K562 (cell line): ENCODE measurements at regions not wholly inside any gene's neighbourhood (a gene's known extent, or its start where the extent isn't known, plus 50 kb on each side); places are given as distances from the start of the nearest gene placed in this dataset.

Source experiments
- ATAC-seq: fragments of 200-7000 bp; cut with Tn5 transposase; 3 replicates; pipeline ENCODE4 v1.9.1; 2020; ENCODE audit warnings: moderate library complexity
- BruUV-seq: library from RNA; stranded (reverse); fragments of 400-500 nt; replicated peaks from 2 replicates; lab custom pipeline; 2021; lab: Mats Ljungman, UMichigan
- CTCF ChIA-PET: fragments of 300-600 bp; formaldehyde crosslinking; extraction: SDS; loops from one replicate; lab custom pipeline; 2021; ENCODE audit warnings: low intra/inter-chr PET ratio; lab: Yijun Ruan, JAX
- POLR2A ChIA-PET: fragments of 300-600, 350-650 bp; sonication (Branson Sonifier 250); formaldehyde crosslinking; extraction: SDS; loops from one replicate; lab custom pipeline; 2021; ENCODE audit warnings: antibody characterized with exemption, inconsistent platforms; lab: Yijun Ruan, JAX
- DNase-seq, 4 experiments: peaks; one replicate each; pipeline versions ENCODE4 v3.0.0 to v3.0.0-alpha.2; 2011 to 2018; ENCODE audit warnings: low spot score in 3 of 4, mixed read lengths in 3 of 4; ENCODE audit errors: extremely low read depth in 1 of 4
- FAIRE-seq: peaks from 2 replicates; lab custom pipeline; 2011; peaks lifted over from hg19 to GRCh38; lab: Jason Lieb, UNC
- H2AFZ ChIP-seq: 2 replicates; pipeline ENCODE4 v1.6.0; 2011; ENCODE audit warnings: low read depth, low read length, control low read depth, inconsistent platforms
- H3K27ac ChIP-seq: fragments of 200-600 bp; 3 replicates; pipeline ENCODE4 v1.8.0; 2011; ENCODE audit warnings: low read depth, mild to moderate bottlenecking, control low read depth, inconsistent platforms, low read length, moderate library complexity, mixed read lengths; ENCODE audit errors: extremely low read depth
- H3K27me3 ChIP-seq, 2 experiments: fragments of 300-600 bp in 1 of 2; 2 replicates in 1 of 2; 3 replicates in 1 of 2; pipeline versions ENCODE4 v1.6.0 to v1.8.0; 2011; ENCODE audit warnings: inconsistent platforms in 2 of 2, low read length in 2 of 2, mild to moderate bottlenecking in 1 of 2, mixed read lengths in 1 of 2, moderate library complexity in 1 of 2; ENCODE audit not compliant: control insufficient read depth in 2 of 2, insufficient read depth in 2 of 2
- H3K36me3 ChIP-seq: fragments of 300-600 bp; 3 replicates; pipeline ENCODE4 v1.8.0; 2011; ENCODE audit warnings: mild to moderate bottlenecking, low read length, inconsistent platforms; ENCODE audit not compliant: control insufficient read depth, insufficient read depth
- H3K4me1 ChIP-seq, 2 experiments: fragments of 200-600 bp in 1 of 2; replicated peaks in 1 of 2; 2 replicates in 1 of 2; 3 replicates in 1 of 2; pipeline versions ENCODE4 v1.5.1 to v1.8.0; 2011; ENCODE audit warnings: inconsistent platforms in 2 of 2, low read length in 2 of 2, mild to moderate bottlenecking in 1 of 2, mixed read lengths in 1 of 2, moderate library complexity in 1 of 2; ENCODE audit not compliant: control insufficient read depth in 2 of 2, insufficient read depth in 2 of 2
- H3K4me2 ChIP-seq: 2 replicates; pipeline ENCODE4 v1.6.1; 2011; ENCODE audit warnings: low read length, control low read depth, inconsistent platforms, mixed read lengths; ENCODE audit not compliant: insufficient read depth
- H3K4me3 ChIP-seq: fragments of 200-600 bp; sonication (generic), shearing (Covaris generic); 2 replicates; pipeline ENCODE4 v1.5.1; 2016; ENCODE audit warnings: control low read depth, inconsistent platforms
- H3K79me2 ChIP-seq: fragments of 200-600 bp; 3 replicates; pipeline ENCODE4 v1.8.0; 2011; ENCODE audit warnings: low read length, inconsistent platforms; ENCODE audit not compliant: control insufficient read depth, insufficient read depth
- H3K9ac ChIP-seq, 2 experiments: 2 replicates each; pipeline versions ENCODE4 v1.6.0 to v1.6.1; 2011; ENCODE audit warnings: low read depth in 2 of 2, low read length in 2 of 2, control low read depth in 1 of 2, inconsistent platforms in 1 of 2, mild to moderate bottlenecking in 1 of 2, mixed read lengths in 1 of 2; ENCODE audit not compliant: insufficient read depth in 1 of 2
- H3K9me1 ChIP-seq: one replicate; pipeline ENCODE4 v1.6.0; 2011; ENCODE audit warnings: inconsistent platforms, mild to moderate bottlenecking, low read length, moderate library complexity; ENCODE audit not compliant: control insufficient read depth, insufficient read depth
- H3K9me3 ChIP-seq: replicated peaks from 2 replicates; pipeline ENCODE4 v1.5.1; 2011; ENCODE audit warnings: low read depth, low read length, inconsistent platforms; ENCODE audit not compliant: control insufficient read depth, insufficient read depth
- H4K20me1 ChIP-seq: replicated peaks from 2 replicates; pipeline ENCODE4 v1.6.1; 2011; ENCODE audit warnings: low read length, inconsistent platforms, mixed read lengths; ENCODE audit not compliant: control insufficient read depth, insufficient read depth
- CBFB ChIP-seq: sonication (generic); formaldehyde crosslinking; IDR thresholded peaks from 2 replicates; pipeline ENCODE4 v1.4.0; 2020; ENCODE audit warnings: mild to moderate bottlenecking, missing genetic modification reagents
- MITF ChIP-seq: IDR thresholded peaks from 2 replicates; pipeline ENCODE4 v1.6.1; 2014; ENCODE audit warnings: antibody characterized with exemption
- THAP7 ChIP-seq: fragments of 250-450 bp; sonication (Bioruptor Pico); IDR thresholded peaks from 2 replicates; pipeline ENCODE4 v1.5.0; 2021
- XRCC4 ChIP-seq: IDR thresholded peaks from one replicate; pipeline ENCODE4 v1.6.1; 2011; ENCODE audit not compliant: insufficient read depth, insufficient read length; ENCODE audit errors: extremely low read depth
- ZC3H4 ChIP-seq: sonication (generic); formaldehyde crosslinking; IDR thresholded peaks from 2 replicates; pipeline ENCODE4 v1.9.0; 2021; ENCODE audit warnings: missing genetic modification reagents, borderline replicate concordance
- ZNF431 ChIP-seq: sonication (generic); formaldehyde crosslinking; IDR thresholded peaks from 2 replicates; pipeline ENCODE4 v1.8.0; 2022; ENCODE audit warnings: mild to moderate bottlenecking, missing genetic modification reagents
- ZNF57 ChIP-seq: fragments of 450-650 bp; formaldehyde crosslinking; IDR thresholded peaks from 2 replicates; pipeline ENCODE4 v1.4.0; 2020; ENCODE audit warnings: mild to moderate bottlenecking, moderate library complexity
- ZNF766 ChIP-seq: fragments of 200-800 bp; sonication (Bioruptor generic); conservative IDR thresholded peaks from 2 replicates; pipeline ENCODE4 v1.6.1; 2016; ENCODE audit warnings: missing genetic modification characterization, missing compliant biosample characterization
- WGBS: fragments of 100-300 bp; shearing (Covaris generic); methylation state at CpG from one replicate; pipeline ENCODE4 v1.1.6; 2016; ENCODE audit warnings: low coverage, mixed read lengths; ENCODE audit not compliant: insufficient coverage; ENCODE audit errors: missing lambda C conversion rate; 5-methylcytosine and 5-hydroxymethylcytosine counted together
- in situ Hi-C: fragments of 300-500 bp; cut with MboI; formaldehyde crosslinking; loops from 4 replicates; pipeline ENCODE4 v1.15.0; 2018; ENCODE audit warnings: inconsistent platforms, mixed read lengths
- intact Hi-C: fragments of 100-400 bp; cut with micrococcal nuclease; formaldehyde crosslinking; loops from 2 replicates; pipeline ENCODE4 v1.14.2; 2022

GRCh38 chr10:9097991-9098306 is 1043.5 kb downstream of the GATA3 start:
- CTCF ChIA-PET = no interaction called here
- TF ChIP-seq THAP7 (CRISPR knock-in tag) = no peak
- no peak for TF ChIP-seq XRCC4
- no peak for TF ChIP-seq ZNF766 (CRISPR knock-in tag)
- TF ChIP-seq CBFB (CRISPR knock-in tag) = no peak
- TF ChIP-seq ZC3H4 (CRISPR knock-in tag) = no peak
- no peak for TF ChIP-seq ZNF57 (CRISPR knock-in tag)
- no peak for TF ChIP-seq ZNF431
- ATAC-seq = no peak
- DNase-seq = no peak
- no peak for FAIRE-seq
- in situ Hi-C loops (no loop called here), intact Hi-C loops (no loop called here)
- Histone ChIP-seq H3K27me3 (no peaks in the 10 kb centered on the region), H4K20me1 (no peaks in the 10 kb centered on the region), H3K4me1 (no peaks in the 10 kb centered on the region), H3K27ac (no peak overlapping the region), H3K79me2 (no peaks in the 10 kb centered on the region), H2AFZ (no peak overlapping the region), H3K4me3 (no peak overlapping the region), H3K36me3 (no peaks in the 10 kb centered on the region), H3K9me3 (no peaks in the 10 kb centered on the region), H3K4me2 (no peak overlapping the region), H3K9me1 (no peaks in the 10 kb centered on the region), H3K9ac (no peak overlapping the region)
- BruUV-seq = no TSS peak
- POLR2A ChIA-PET = no interaction called here
- WGBS = 0% methylated on average over 4 of the region's 4 CpGs

- Histone ChIP-seq H3K27ac (no peak overlapping the region), H2AFZ (no peak overlapping the region), H3K79me2 (no peaks in the 10 kb centered on the region), H3K27me3 (no peaks in the 10 kb centered on the region), H3K9me3 (no peaks in the 10 kb centered on the region), H3K9me1 (no peaks in the 10 kb centered on the region), H3K4me2 (no peak overlapping the region)
- WGBS = 4% methylated on average over 4 of the region's 4 CpGs
- in situ Hi-C loops = no loop called here
- POLR2A ChIA-PET = no interaction called here
- ATAC-seq (no peak), FAIRE-seq (no peak)
- TF ChIP-seq MITF = no peak
- TF ChIP-seq, all 486 proteins: peak for 0
- no peaks in the 10 kb centered on the region for H3K36me3 ChIP-seq
- CTCF ChIA-PET = no interaction called here
- intact Hi-C loops = no loop called here
- H3K4me3 ChIP-seq = no peak overlapping the region
- H3K4me1 ChIP-seq = no peaks in the 10 kb centered on the region
- no peak overlapping the region for H3K9ac ChIP-seq
- H4K20me1 ChIP-seq = no peaks in the 10 kb centered on the region
- BruUV-seq = no TSS peak
- no peak for DNase-seq
These were observed 1047.5 kb downstream of the GATA3 start for GRCh38 chr10:9102026-9102425.
